Uterus (tissue), 3 donors: ENCODE measurements at regions not wholly inside any gene's neighbourhood (a gene's known extent, or its start where the extent isn't known, plus 50 kb on each side); places are given as distances from the start of the nearest gene placed in this dataset.
"Not testable (repeated sequence)": the region's sequence is repeated elsewhere in the genome, so short reads cannot be mapped to it uniquely, and the experiment has no call there.

ENCODE experiments used
- DNase-seq, 2 donors: peaks; one replicate each; pipeline ENCODE4 v3.0.0-alpha.2; 2019 to 2020
- H3K27ac ChIP-seq, 2 donors: fragments of 200-600 bp; sonication (generic); 1 replicate in 1 of 2; 2 replicates in 1 of 2; pipeline ENCODE4 v1.5.1; 2016 to 2018
- H3K27me3 ChIP-seq, 2 donors: fragments of 200-600 bp; sonication (generic); one replicate each; pipeline ENCODE4 v1.5.1; 2018 to 2019; ENCODE audit warnings: control low read depth in 1 of 2
- H3K36me3 ChIP-seq, 2 donors: fragments of 200-600 bp; sonication (generic); one replicate each; pipeline ENCODE4 v1.5.1; 2019; ENCODE audit warnings: control low read depth in 1 of 2
- H3K4me1 ChIP-seq, 2 donors: fragments of 200-600 bp; sonication (generic); one replicate each; pipeline ENCODE4 v1.5.1; 2018 to 2019; ENCODE audit warnings: control low read depth in 1 of 2
- H3K4me3 ChIP-seq, 2 donors: fragments of 200-600 bp; sonication (generic); 1 replicate in 1 of 2; 2 replicates in 1 of 2; pipeline ENCODE4 v1.5.1; 2018 to 2019; ENCODE audit warnings: mild to moderate bottlenecking in 1 of 2
- H3K9me3 ChIP-seq, 2 donors: fragments of 200-600 bp; sonication (generic); one replicate each; pipeline ENCODE4 v1.5.1; 2019; ENCODE audit warnings: control low read depth in 1 of 2
- CTCF ChIP-seq, 4 experiments: fragments of 200-600 bp in 2 of 4; fragments of 450-650 bp in 2 of 4; sonication (generic) in 2 of 4; IDR thresholded peaks; one replicate each; pipeline ENCODE4 v1.5.1; 2016 to 2019; ENCODE audit warnings: antibody characterized with exemption in 4 of 4, mild to moderate bottlenecking in 2 of 4, moderate library complexity in 1 of 4
- POLR2A ChIP-seq, 2 donors: fragments of 450-650 bp; IDR thresholded peaks; one replicate each; pipeline ENCODE4 v1.6.1; 2016; ENCODE audit warnings: antibody characterized with exemption in 2 of 2, mild to moderate bottlenecking in 1 of 2, moderate library complexity in 1 of 2
- intact Hi-C: fragments of 100-400 bp; cut with DNase I; formaldehyde crosslinking; loops from one replicate; pipeline ENCODE4 v1.15.1; 2023; ENCODE audit warnings: low total_unique reads
- donor health status: DM: yes; HTN: yes; CAD: no.

- H3K27me3 ChIP-seq = no peaks in the 10 kb centered on the region
- no peak for TF ChIP-seq POLR2A (IDR thresholded peaks at IDR 0.05)
- TF ChIP-seq CTCF (IDR thresholded peaks at IDR 0.05) = no peak
- no peaks in the 10 kb centered on the region for H3K9me3 ChIP-seq
- no peaks in the 10 kb centered on the region for H3K36me3 ChIP-seq
- intact Hi-C loops = no loop called here
- no peak overlapping the region for H3K27ac ChIP-seq
- no peak for DNase-seq
- H3K4me1 ChIP-seq = no peaks in the 10 kb centered on the region
- no peak overlapping the region for H3K4me3 ChIP-seq
These were observed 168.2 kb downstream of the SEPTIN7 start for GRCh38 chr7:35969066-35969465.

- Histone ChIP-seq H3K4me3 (no peak overlapping the region), H3K27me3 (no peaks in the 10 kb centered on the region)
- intact Hi-C loops = no loop called here
These were observed 169.6 kb downstream of the SEPTIN7 start for GRCh38 chr7:35970458-35970857.

GRCh38 chr7:35971133-35971891 is 170.5 kb downstream of the SEPTIN7 start:
- no peak for DNase-seq
- H3K27me3 ChIP-seq = no peaks in the 10 kb centered on the region
- TF ChIP-seq POLR2A (IDR thresholded peaks at IDR 0.05) = no peak
- TF ChIP-seq CTCF (IDR thresholded peaks at IDR 0.05) = no peak
- H3K4me1 ChIP-seq = no peaks in the 10 kb centered on the region
- no peak overlapping the region for H3K27ac ChIP-seq
- no peaks in the 10 kb centered on the region for H3K9me3 ChIP-seq
- intact Hi-C loops = no loop called here
- H3K36me3 ChIP-seq = no peaks in the 10 kb centered on the region
- H3K4me3 ChIP-seq = no peak overlapping the region

More at GRCh38 chr7:35970458-35970857, 169.6 kb downstream of the SEPTIN7 start:
- no peak for TF ChIP-seq POLR2A (IDR thresholded peaks at IDR 0.05)
- no peak for TF ChIP-seq CTCF (IDR thresholded peaks at IDR 0.05)
- H3K27ac ChIP-seq = no peak overlapping the region
- H3K36me3 ChIP-seq = no peaks in the 10 kb centered on the region
- no peak for DNase-seq
- no peaks in the 10 kb centered on the region for H3K9me3 ChIP-seq
- no peaks in the 10 kb centered on the region for H3K4me1 ChIP-seq

- Histone ChIP-seq H3K4me1 (no peaks in the 10 kb centered on the region), H3K4me3 (no peak overlapping the region), H3K27me3 (no peaks in the 10 kb centered on the region), H3K36me3 (no peaks in the 10 kb centered on the region), H3K27ac (no peak overlapping the region), H3K9me3 (no peaks in the 10 kb centered on the region)
- intact Hi-C loops = no loop called here
- TF ChIP-seq POLR2A (IDR thresholded peaks at IDR 0.05) (no peak), CTCF (IDR thresholded peaks at IDR 0.05) (peak; percentile 67 to 81 (median 72))
- DNase-seq = peak in 1 of 2 donors; percentile 41
These were observed 175.1 kb downstream of the SEPTIN7 start for GRCh38 chr7:35975851-35976454.

- H3K27ac ChIP-seq, H3K27me3 ChIP-seq, H3K4me3 ChIP-seq, H3K9me3 ChIP-seq, H3K4me1 ChIP-seq, H3K36me3 ChIP-seq, DNase-seq, intact Hi-C loops: not testable (repeated sequence)
These were observed 174.0 kb upstream of the EEPD1 start for GRCh38 chr7:35978816-35979640.
